ENCODE measurements at regions not wholly inside any gene's neighbourhood (a gene's known extent, or its start where the extent isn't known, plus 50 kb on each side); places are given as distances from the start of the nearest gene placed in this dataset.

- in situ Hi-C loops (cut with MboI; ENCODE audit: low sequenced_read_pairs): no loop called here
Observed at GRCh38 chr4:38612646-38613414, 51.2 kb upstream of the KLF3 start.
